NCI-H2081 treated with DMSO at 0.1 percent for 48 hours (cell line): ENCODE measurements at regions not wholly inside any gene's neighbourhood (a gene's known extent, or its start where the extent isn't known, plus 50 kb on each side); places are given as distances from the start of the nearest gene placed in this dataset.

ENCODE experiments used
- DNase-seq: peaks from one replicate; lab custom pipeline; 2025; lab: John Stamatoyannopoulos, UW

- no peak for DNase-seq
Observed at GRCh38 chr5:117302949-117303348, 728.3 kb upstream of the SEMA6A start.

GRCh38 chr5:117302473-117302872, 727.9 kb upstream of the SEMA6A start:
- DNase-seq: no peak

GRCh38 chr5:117299936-117300328, 725.3 kb upstream of the SEMA6A start:
- no peak for DNase-seq

- DNase-seq: no peak
Observed at GRCh38 chr5:117299224-117299935, 724.8 kb upstream of the SEMA6A start.

- no peak for DNase-seq
Observed at GRCh38 chr5:117296872-117297271, 722.2 kb upstream of the SEMA6A start.

- DNase-seq: no peak
Observed at GRCh38 chr5:117295941-117296340, 721.3 kb upstream of the SEMA6A start.

GRCh38 chr5:117286813-117287212, 712.2 kb upstream of the SEMA6A start:
- no peak for DNase-seq

- no peak for DNase-seq
Observed at GRCh38 chr5:117271656-117272055, 697.0 kb upstream of the SEMA6A start.

GRCh38 chr5:117266280-117266679, 691.7 kb upstream of the SEMA6A start:
- no peak for DNase-seq

- no peak for DNase-seq
Observed at GRCh38 chr5:117263231-117263630, 688.6 kb upstream of the SEMA6A start.

GRCh38 chr5:117262572-117263131, 688.0 kb upstream of the SEMA6A start:
- no peak for DNase-seq

- DNase-seq: no peak
Observed at GRCh38 chr5:117261948-117262571, 687.4 kb upstream of the SEMA6A start.

GRCh38 chr5:117255211-117256027, 680.8 kb upstream of the SEMA6A start:
- no peak for DNase-seq

- DNase-seq: no peak
Observed at GRCh38 chr5:117252566-117252965, 677.9 kb upstream of the SEMA6A start.

- DNase-seq: no peak
Observed at GRCh38 chr5:117249086-117249815, 674.6 kb upstream of the SEMA6A start.

GRCh38 chr5:117246424-117246823, 671.8 kb upstream of the SEMA6A start:
- DNase-seq: no peak

- DNase-seq: no peak
Observed at GRCh38 chr5:117245130-117245529, 670.5 kb upstream of the SEMA6A start.

GRCh38 chr5:117242028-117242427, 667.4 kb upstream of the SEMA6A start:
- DNase-seq: no peak

GRCh38 chr5:117236941-117237340, 662.3 kb upstream of the SEMA6A start:
- no peak for DNase-seq

GRCh38 chr5:117235786-117236185, 661.2 kb upstream of the SEMA6A start:
- DNase-seq: no peak

- DNase-seq: no peak
Observed at GRCh38 chr5:117230375-117230774, 655.8 kb upstream of the SEMA6A start.

- no peak for DNase-seq
Observed at GRCh38 chr5:117220730-117221129, 646.1 kb upstream of the SEMA6A start.
